ENCODE measurements at regions not wholly inside any gene's neighbourhood (a gene's known extent, or its start where the extent isn't known, plus 50 kb on each side); places are given as distances from the start of the nearest gene placed in this dataset.

DNA sequence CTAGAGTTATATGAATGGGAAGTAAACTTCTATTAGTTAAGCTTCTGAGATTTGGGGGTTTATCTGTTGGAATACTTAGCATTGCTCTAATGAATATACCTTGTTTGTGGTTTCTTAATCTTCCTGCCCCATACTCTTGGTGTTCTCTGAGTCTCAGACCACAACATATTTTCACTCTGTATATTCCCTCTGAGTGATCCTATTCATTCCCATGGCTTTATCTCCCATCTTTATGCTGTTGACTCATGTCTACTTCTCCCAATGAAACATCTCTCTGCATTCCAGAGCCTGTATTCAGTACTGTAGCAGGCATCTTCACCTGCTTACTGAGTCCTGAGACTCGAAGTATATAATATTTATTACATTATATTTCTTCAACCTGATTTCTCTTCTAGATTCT is 283.7 kb upstream of the MAP3K7 start:
- DNase-seq (ENCODE audit: low spot score in 2 of 2, unreplicated experiment in 2 of 2), result no peak
- peaks cover 28% of the 10 kb centered on the region for H3K27me3 Mint-ChIP-seq (ENCODE audit: low read depth)
- no peak overlapping the region for H3K4me3 Mint-ChIP-seq
- peaks cover 33% of the 10 kb centered on the region for H3K4me1 Mint-ChIP-seq
- H3K9me3 Mint-ChIP-seq, result no peaks in the 10 kb centered on the region
- H3K27ac Mint-ChIP-seq, result no peak overlapping the region
- no peak for TF ChIP-seq CTCF (IDR thresholded peaks at IDR 0.05; ENCODE audit: unreplicated experiment)
- H3K36me3 Mint-ChIP-seq, result no peaks in the 10 kb centered on the region

GRCh38 chr6:90868656-90869055 is 281.8 kb upstream of the MAP3K7 start:
- no peak overlapping the region for H3K27ac Mint-ChIP-seq
- no peak for TF ChIP-seq CTCF (IDR thresholded peaks at IDR 0.05; ENCODE audit: unreplicated experiment)
- DNase-seq (ENCODE audit: low spot score in 2 of 2, unreplicated experiment in 2 of 2), result no peak
- H3K36me3 Mint-ChIP-seq, result no peaks in the 10 kb centered on the region
- H3K4me1 Mint-ChIP-seq, result peaks cover 19% of the 10 kb centered on the region
- H3K27me3 Mint-ChIP-seq (ENCODE audit: low read depth), result peaks cover 27% of the 10 kb centered on the region
- H3K4me3 Mint-ChIP-seq, result no peak overlapping the region
- H3K9me3 Mint-ChIP-seq, result no peaks in the 10 kb centered on the region

- peaks cover 16% of the 10 kb centered on the region for H3K4me1 Mint-ChIP-seq
- no peak overlapping the region for H3K27ac Mint-ChIP-seq
- no peak for TF ChIP-seq CTCF (IDR thresholded peaks at IDR 0.05; ENCODE audit: unreplicated experiment)
- H3K36me3 Mint-ChIP-seq, result no peaks in the 10 kb centered on the region
- no peak for DNase-seq (ENCODE audit: low spot score in 2 of 2, unreplicated experiment in 2 of 2)
- no peak overlapping the region for H3K4me3 Mint-ChIP-seq
- peaks cover 25% of the 10 kb centered on the region for H3K27me3 Mint-ChIP-seq (ENCODE audit: low read depth)
- no peaks in the 10 kb centered on the region for H3K9me3 Mint-ChIP-seq
These were observed 281.4 kb upstream of the MAP3K7 start for GRCh38 chr6:90868256-90868655.

DNA sequence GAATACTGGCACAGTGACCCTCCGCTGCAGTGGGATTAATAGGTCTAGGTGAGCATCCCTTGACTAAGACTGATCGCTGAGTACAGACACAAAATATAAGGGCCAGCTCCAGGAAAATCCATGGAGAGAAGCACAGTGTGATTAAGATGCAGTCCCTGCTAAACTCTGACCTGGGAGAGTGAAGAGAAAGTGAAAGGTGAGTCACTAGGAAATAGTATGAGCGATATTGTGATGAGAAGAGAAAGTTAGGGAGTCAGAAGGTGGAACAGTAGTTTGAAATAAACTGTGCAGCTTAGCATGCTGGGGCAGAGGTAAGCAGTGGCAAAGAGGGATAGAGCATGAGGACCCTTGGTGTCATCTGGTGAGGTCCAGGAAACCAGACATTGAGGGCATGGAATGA is 278.6 kb upstream of the MAP3K7 start:
- Mint-ChIP-seq H3K9me3 (no peaks in the 10 kb centered on the region), H3K27ac (no peak overlapping the region), H3K36me3 (no peaks in the 10 kb centered on the region), H3K4me1 (peaks cover 3% of the 10 kb centered on the region), H3K4me3 (no peak overlapping the region), H3K27me3 (ENCODE audit: low read depth) (peaks cover 9% of the 10 kb centered on the region)
- DNase-seq (ENCODE audit: low spot score in 2 of 2, unreplicated experiment in 2 of 2), result no peak
- no peak for TF ChIP-seq CTCF (IDR thresholded peaks at IDR 0.05; ENCODE audit: unreplicated experiment)

DNA sequence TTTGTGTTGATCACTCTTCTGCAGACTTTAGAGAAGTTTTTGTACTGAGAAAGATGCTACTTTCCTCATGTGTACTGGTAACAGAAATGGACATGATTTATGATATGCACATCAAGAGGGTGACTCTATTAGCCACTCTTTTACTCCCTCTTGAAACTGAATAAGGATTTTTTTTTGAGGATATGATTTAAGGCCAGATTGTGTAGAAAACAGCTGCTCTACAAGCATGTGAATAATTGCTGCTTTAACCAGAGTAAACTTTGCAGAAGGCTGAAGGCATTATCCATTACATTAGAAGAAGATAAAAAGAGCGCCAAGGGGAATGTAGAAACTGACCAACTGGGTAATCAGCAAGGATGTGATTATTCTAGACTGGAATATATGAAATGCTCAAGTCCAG is 276.2 kb upstream of the MAP3K7 start:
- H3K4me1 Mint-ChIP-seq, result no peaks in the 10 kb centered on the region
- no peaks in the 10 kb centered on the region for H3K36me3 Mint-ChIP-seq
- no peak overlapping the region for H3K27ac Mint-ChIP-seq
- peaks cover 11% of the 10 kb centered on the region for H3K27me3 Mint-ChIP-seq (ENCODE audit: low read depth)
- no peak for TF ChIP-seq CTCF (IDR thresholded peaks at IDR 0.05; ENCODE audit: unreplicated experiment)
- no peak for DNase-seq (ENCODE audit: low spot score in 2 of 2, unreplicated experiment in 2 of 2)
- no peak overlapping the region for H3K4me3 Mint-ChIP-seq
- no peaks in the 10 kb centered on the region for H3K9me3 Mint-ChIP-seq
